Kidney (tissue), 13 donors: ENCODE measurements at regions not wholly inside any gene's neighbourhood (a gene's known extent, or its start where the extent isn't known, plus 50 kb on each side); places are given as distances from the start of the nearest gene placed in this dataset.
"Not testable (repeated sequence)": the region's sequence is repeated elsewhere in the genome, so short reads cannot be mapped to it uniquely, and the experiment has no call there.

Experiments
- DNase-seq, 5 donors: peaks; one replicate each; pipeline ENCODE4 v3.0.0-alpha.2; 2013 to 2020
- FAIRE-seq: peaks from 2 replicates; lab custom pipeline; 2012; peaks lifted over from hg19 to GRCh38; lab: Jason Lieb, UNC
- H3K27ac ChIP-seq, 2 donors: one replicate each; pipeline ENCODE4 v1.7.0; 2013; ENCODE audit warnings: low read depth in 2 of 2, low read length in 2 of 2, inconsistent platforms in 1 of 2
- H3K27me3 ChIP-seq: one replicate; pipeline ENCODE4 v1.7.1; 2013; ENCODE audit warnings: low read length, inconsistent platforms; ENCODE audit not compliant: control insufficient read depth, insufficient read depth
- H3K36me3 ChIP-seq, 3 donors: one replicate each; pipeline versions ENCODE4 v1.7.0 to v1.7.1; 2013; ENCODE audit warnings: low read length in 3 of 3, control low read depth in 1 of 3, inconsistent platforms in 1 of 3; ENCODE audit not compliant: insufficient read depth in 3 of 3, control insufficient read depth in 2 of 3
- H3K4me1 ChIP-seq, 3 donors: one replicate each; pipeline versions ENCODE4 v1.7.0 to v1.7.1; 2013; ENCODE audit warnings: low read length in 3 of 3, inconsistent platforms in 1 of 3, low read depth in 1 of 3; ENCODE audit not compliant: control insufficient read depth in 2 of 3, insufficient read depth in 2 of 3
- H3K4me3 ChIP-seq, 3 donors: one replicate each; pipeline versions ENCODE4 v1.7.0 to v1.8.1; 2013; ENCODE audit warnings: low read length in 3 of 3, control low read depth in 1 of 3, inconsistent platforms in 1 of 3
- H3K9ac ChIP-seq, 3 donors: one replicate each; pipeline versions ENCODE4 v1.7.0 to v1.7.1; 2013; ENCODE audit warnings: low read length in 3 of 3, control low read depth in 1 of 3, inconsistent platforms in 1 of 3
- H3K9me3 ChIP-seq, 3 donors: one replicate each; pipeline versions ENCODE4 v1.7.0 to v1.7.1; 2013; ENCODE audit warnings: low read length in 3 of 3, control low read depth in 1 of 3, inconsistent platforms in 1 of 3; ENCODE audit not compliant: control insufficient read depth in 2 of 3, insufficient read depth in 1 of 3
- intact Hi-C: fragments of 100-400 bp; cut with DNase I; formaldehyde crosslinking; loops from one replicate; pipeline ENCODE4 v1.11.1; 2022
- TF ChIP-seq, protein P1 (sequence below): IDR thresholded peaks from 3 replicates; pipeline ENCODE4 v1.5.1; 2012; ENCODE audit warnings: mild to moderate bottlenecking, moderate library complexity, borderline replicate concordance; ENCODE audit not compliant: insufficient read depth; ENCODE audit errors: extremely low read depth
- donor health status: control.
- donor health status: control.
- donor health status: control.
- donor health status: control.
- donor health status: control.
- donor health status: DM: yes; HTN: yes; CAD: no.
- donor health status: Normal renal cell carcinoma (clear cell type).

DNA sequence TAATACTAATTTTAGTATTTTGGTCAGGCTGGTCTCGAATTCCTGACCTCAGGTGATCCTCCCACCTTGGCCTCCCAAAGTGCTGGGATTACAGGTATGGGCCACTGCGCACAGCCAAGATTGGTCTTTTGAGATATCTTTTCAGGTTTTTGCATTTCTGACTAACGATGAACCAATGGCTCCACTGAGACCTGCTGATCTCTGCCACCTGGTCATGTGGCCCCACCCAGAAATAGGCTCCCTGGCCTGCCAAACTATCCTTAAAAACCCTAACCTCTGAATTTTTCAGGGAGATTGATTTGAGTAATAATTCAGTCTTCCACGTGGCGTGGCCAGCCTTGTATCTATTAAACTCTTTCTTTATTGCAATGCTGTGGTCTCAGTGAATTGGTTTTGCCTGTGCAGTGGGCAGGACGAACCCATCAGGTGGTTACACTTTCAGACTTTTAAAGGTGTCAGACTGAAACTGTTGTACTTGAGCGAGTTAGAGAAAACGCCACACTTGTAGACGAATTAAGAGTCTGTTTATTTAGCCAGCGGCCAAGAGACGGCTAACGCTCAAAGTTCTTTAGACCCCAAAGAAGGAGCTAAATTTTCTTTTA is 85.8 kb upstream of the MSH6 start:
- no peak overlapping the region for H3K9ac ChIP-seq
- no peaks in the 10 kb centered on the region for H3K9me3 ChIP-seq
- intact Hi-C loops: no loop called here
- H3K27me3 ChIP-seq: no peaks in the 10 kb centered on the region
- TF ChIP-seq, protein P1, sequence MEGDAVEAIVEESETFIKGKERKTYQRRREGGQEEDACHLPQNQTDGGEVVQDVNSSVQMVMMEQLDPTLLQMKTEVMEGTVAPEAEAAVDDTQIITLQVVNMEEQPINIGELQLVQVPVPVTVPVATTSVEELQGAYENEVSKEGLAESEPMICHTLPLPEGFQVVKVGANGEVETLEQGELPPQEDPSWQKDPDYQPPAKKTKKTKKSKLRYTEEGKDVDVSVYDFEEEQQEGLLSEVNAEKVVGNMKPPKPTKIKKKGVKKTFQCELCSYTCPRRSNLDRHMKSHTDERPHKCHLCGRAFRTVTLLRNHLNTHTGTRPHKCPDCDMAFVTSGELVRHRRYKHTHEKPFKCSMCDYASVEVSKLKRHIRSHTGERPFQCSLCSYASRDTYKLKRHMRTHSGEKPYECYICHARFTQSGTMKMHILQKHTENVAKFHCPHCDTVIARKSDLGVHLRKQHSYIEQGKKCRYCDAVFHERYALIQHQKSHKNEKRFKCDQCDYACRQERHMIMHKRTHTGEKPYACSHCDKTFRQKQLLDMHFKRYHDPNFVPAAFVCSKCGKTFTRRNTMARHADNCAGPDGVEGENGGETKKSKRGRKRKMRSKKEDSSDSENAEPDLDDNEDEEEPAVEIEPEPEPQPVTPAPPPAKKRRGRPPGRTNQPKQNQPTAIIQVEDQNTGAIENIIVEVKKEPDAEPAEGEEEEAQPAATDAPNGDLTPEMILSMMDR: no peak
- H3K27ac ChIP-seq: no peak overlapping the region
- no peaks in the 10 kb centered on the region for H3K4me1 ChIP-seq
- no peak for FAIRE-seq
- no peaks in the 10 kb centered on the region for H3K36me3 ChIP-seq
- no peak for DNase-seq
- no peak overlapping the region for H3K4me3 ChIP-seq

GRCh38 chr2:47696478-47696831 is 86.5 kb upstream of the MSH6 start:
- Histone ChIP-seq H3K4me1 (no peaks in the 10 kb centered on the region), H3K36me3 (no peaks in the 10 kb centered on the region), H3K4me3 (no peak overlapping the region), H3K27me3 (no peaks in the 10 kb centered on the region), H3K9ac (no peak overlapping the region), H3K27ac (no peak overlapping the region), H3K9me3 (no peaks in the 10 kb centered on the region)
- TF ChIP-seq, protein P1: no peak
- intact Hi-C loops: no loop called here
- no peak for DNase-seq
- no peak for FAIRE-seq

DNA sequence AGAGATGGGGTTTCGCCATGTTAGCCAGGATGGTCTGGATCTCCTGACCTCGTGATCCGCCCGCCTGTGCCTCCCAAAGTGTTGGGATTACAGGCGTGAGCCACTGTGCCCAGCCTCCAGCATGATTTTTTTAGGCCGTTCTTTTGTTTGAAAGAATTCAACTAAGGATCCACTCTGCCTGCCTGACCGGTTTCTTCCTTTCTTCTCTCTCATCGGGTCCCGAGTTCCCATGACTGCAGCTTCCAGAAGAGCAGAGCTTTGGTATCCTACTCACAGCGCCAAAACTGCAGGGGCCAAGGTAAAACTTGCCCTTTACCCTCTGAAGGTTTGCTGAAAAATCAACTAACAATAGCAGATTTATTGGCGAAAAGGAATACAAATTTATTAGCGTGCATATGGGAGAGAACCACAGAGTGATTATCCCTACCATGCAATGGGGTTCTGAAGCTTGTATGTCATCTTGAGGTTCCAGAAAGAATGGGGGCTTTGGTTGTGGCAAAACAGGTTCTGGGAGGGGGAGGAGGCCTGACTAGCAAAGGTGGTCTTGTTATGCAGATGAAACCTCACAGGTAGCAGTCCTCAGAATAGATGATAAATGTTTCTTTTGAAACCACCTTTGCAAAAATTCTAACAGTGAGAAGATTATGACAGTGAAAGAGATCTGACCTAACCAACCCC is 87.0 kb upstream of the MSH6 start:
- Histone ChIP-seq H3K27ac (no peak overlapping the region), H3K4me1 (no peaks in the 10 kb centered on the region), H3K27me3 (no peaks in the 10 kb centered on the region), H3K9ac (no peak overlapping the region), H3K36me3 (no peaks in the 10 kb centered on the region), H3K4me3 (no peak overlapping the region), H3K9me3 (no peaks in the 10 kb centered on the region)
- DNase-seq (no peak), FAIRE-seq (no peak)
- TF ChIP-seq, protein P1: no peak
- intact Hi-C loops: no loop called here

DNA sequence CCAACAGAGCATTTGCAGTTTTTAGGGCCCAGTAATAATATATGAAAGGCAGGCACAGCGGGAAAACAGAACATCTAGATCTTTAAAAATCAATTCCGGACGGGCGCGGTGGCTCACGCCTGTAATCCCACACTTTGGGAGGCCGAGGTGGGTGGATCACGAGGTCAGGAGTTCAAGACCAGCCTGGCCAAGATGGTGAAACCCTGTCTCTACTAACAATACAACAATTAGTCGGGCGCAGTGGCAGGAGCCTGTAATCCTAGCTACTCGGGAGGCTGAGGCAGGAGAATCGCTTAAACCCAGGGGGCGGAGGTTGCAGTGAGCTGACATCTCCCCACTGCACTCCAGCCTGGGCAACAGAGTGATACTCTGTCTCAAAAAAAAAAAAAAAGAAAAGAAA is 88.5 kb upstream of the MSH6 start:
- FAIRE-seq, intact Hi-C loops: not testable (repeated sequence)

DNA sequence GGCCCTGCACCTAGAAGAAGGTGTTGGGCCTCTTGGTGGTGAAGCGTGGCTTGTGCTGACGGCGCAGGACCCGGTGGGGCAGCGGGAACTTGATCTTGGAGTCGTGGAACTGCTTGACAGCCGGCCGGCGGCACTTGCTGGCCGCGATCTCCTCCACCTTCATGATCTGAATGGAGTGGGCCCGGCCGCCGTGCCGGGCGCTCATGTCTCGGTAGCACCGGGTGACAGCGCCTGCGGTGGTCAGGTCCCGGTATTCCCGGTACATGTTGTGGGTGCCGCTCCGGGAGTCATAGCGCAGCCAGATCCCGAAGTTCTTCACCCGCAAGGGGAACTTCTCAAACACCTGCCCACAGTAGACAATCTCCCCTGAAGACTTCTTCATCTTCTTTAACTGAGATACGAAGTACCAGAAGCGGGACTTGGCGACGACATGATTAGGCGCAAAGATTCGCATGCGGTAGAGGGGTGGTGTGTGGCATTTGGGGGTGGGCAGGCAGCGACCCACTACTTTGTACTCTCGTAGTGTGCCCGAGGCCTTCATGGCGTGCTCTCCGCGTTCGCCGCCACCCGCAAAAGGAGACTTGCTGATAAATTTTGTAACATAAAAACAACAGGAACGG is 92.1 kb upstream of the MSH6 start:
- H3K27me3 ChIP-seq, H3K36me3 ChIP-seq, FAIRE-seq, H3K4me1 ChIP-seq, H3K27ac ChIP-seq, DNase-seq, H3K9ac ChIP-seq, H3K4me3 ChIP-seq, intact Hi-C loops, H3K9me3 ChIP-seq: not testable (repeated sequence)

More for the DNA sequence above, 88.5 kb upstream of the MSH6 start:
- not testable (repeated sequence) for H3K27ac ChIP-seq, H3K4me3 ChIP-seq, H3K4me1 ChIP-seq, H3K27me3 ChIP-seq, H3K36me3 ChIP-seq, H3K9ac ChIP-seq, DNase-seq, H3K9me3 ChIP-seq
